ENCODE measurements at regions not wholly inside any gene's neighbourhood (a gene's known extent, or its start where the extent isn't known, plus 50 kb on each side); places are given as distances from the start of the nearest gene placed in this dataset.

GRCh38 chr14:54147282-54147681, 190.7 kb upstream of the BMP4 start:
- Histone ChIP-seq H3K4me1 (ENCODE audit: control insufficient read depth, insufficient read depth, low read length, poor library complexity, severe bottlenecking) (no peaks in the 10 kb centered on the region), H3K9me3 (ENCODE audit: control insufficient read depth in 2 of 2, low read length in 2 of 2) (no peaks in the 10 kb centered on the region), H3K27ac (ENCODE audit: insufficient read depth, low read length, poor library complexity, severe bottlenecking) (no peak overlapping the region), H3K4me3 (ENCODE audit: low read depth, low read length) (no peak overlapping the region), H3K27me3 (ENCODE audit: control insufficient read depth, insufficient read depth, low read length) (peaks cover 4% of the 10 kb centered on the region), H3K36me3 (ENCODE audit: control insufficient read depth, insufficient read depth, low read length) (no peaks in the 10 kb centered on the region)
- Mint-ChIP-seq H3K27ac (no peak overlapping the region), H3K27me3 (peaks cover 16% of the 10 kb centered on the region), H3K36me3 (no peaks in the 10 kb centered on the region), H3K4me1 (no peaks in the 10 kb centered on the region), H3K4me3 (no peak overlapping the region), H3K9me3 (peaks cover 2 to 26% (median 7%) of the 10 kb centered on the region in 7 donors)
- DNase-seq: no peak
- ATAC-seq (ENCODE audit: low read depth in 2 of 2): no peak

GRCh38 chr14:54147758-54148157, 191.1 kb upstream of the BMP4 start:
- no peak for ATAC-seq (ENCODE audit: low read depth in 2 of 2)

GRCh38 chr14:54148251-54148650, 191.6 kb upstream of the BMP4 start:
- no peaks in the 10 kb centered on the region for H3K4me1 ChIP-seq (ENCODE audit: control insufficient read depth, insufficient read depth, low read length, poor library complexity, severe bottlenecking)
- peaks cover 4% of the 10 kb centered on the region for H3K27me3 ChIP-seq (ENCODE audit: control insufficient read depth, insufficient read depth, low read length)
- no peak overlapping the region for H3K27ac Mint-ChIP-seq
- H3K4me1 Mint-ChIP-seq: no peaks in the 10 kb centered on the region
- H3K27me3 Mint-ChIP-seq: peaks cover 13% of the 10 kb centered on the region
- H3K36me3 Mint-ChIP-seq: no peaks in the 10 kb centered on the region
- H3K4me3 Mint-ChIP-seq: no peak overlapping the region
- ATAC-seq (ENCODE audit: low read depth in 2 of 2) (no peak), DNase-seq (no peak)
- no peaks in the 10 kb centered on the region for H3K36me3 ChIP-seq (ENCODE audit: control insufficient read depth, insufficient read depth, low read length)
- H3K9me3 Mint-ChIP-seq: peaks cover 2 to 26% (median 7%) of the 10 kb centered on the region in 7 donors
- H3K9me3 ChIP-seq (ENCODE audit: control insufficient read depth in 2 of 2, low read length in 2 of 2): no peaks in the 10 kb centered on the region
- no peak overlapping the region for H3K4me3 ChIP-seq (ENCODE audit: low read depth, low read length)
- H3K27ac ChIP-seq (ENCODE audit: insufficient read depth, low read length, poor library complexity, severe bottlenecking): no peak overlapping the region

More at GRCh38 chr14:54147758-54148157, 191.1 kb upstream of the BMP4 start:
- H3K27me3 Mint-ChIP-seq: peaks cover 14% of the 10 kb centered on the region
- no peaks in the 10 kb centered on the region for H3K4me1 Mint-ChIP-seq
- no peak overlapping the region for H3K4me3 Mint-ChIP-seq
- H3K36me3 Mint-ChIP-seq: no peaks in the 10 kb centered on the region
- Histone ChIP-seq H3K4me1 (ENCODE audit: control insufficient read depth, insufficient read depth, low read length, poor library complexity, severe bottlenecking) (no peaks in the 10 kb centered on the region), H3K9me3 (ENCODE audit: control insufficient read depth in 2 of 2, low read length in 2 of 2) (no peaks in the 10 kb centered on the region), H3K27ac (ENCODE audit: insufficient read depth, low read length, poor library complexity, severe bottlenecking) (no peak overlapping the region), H3K36me3 (ENCODE audit: control insufficient read depth, insufficient read depth, low read length) (no peaks in the 10 kb centered on the region), H3K4me3 (ENCODE audit: low read depth, low read length) (no peak overlapping the region), H3K27me3 (ENCODE audit: control insufficient read depth, insufficient read depth, low read length) (peaks cover 4% of the 10 kb centered on the region)
- DNase-seq: no peak
- no peak overlapping the region for H3K27ac Mint-ChIP-seq
- peaks cover 2 to 26% (median 7%) of the 10 kb centered on the region in 7 donors for H3K9me3 Mint-ChIP-seq

GRCh38 chr14:54152351-54152750, 195.7 kb upstream of the BMP4 start:
- Mint-ChIP-seq H3K4me3 (no peak overlapping the region), H3K4me1 (no peaks in the 10 kb centered on the region)

GRCh38 chr14:54166049-54166950, 209.7 kb upstream of the BMP4 start:
- H3K36me3 ChIP-seq (ENCODE audit: control insufficient read depth, insufficient read depth, low read length): no peaks in the 10 kb centered on the region
- no peaks in the 10 kb centered on the region for H3K9me3 ChIP-seq (ENCODE audit: control insufficient read depth in 2 of 2, low read length in 2 of 2)
- Mint-ChIP-seq H3K27me3 (peaks cover 26% of the 10 kb centered on the region), H3K27ac (no peak overlapping the region), H3K9me3 (peaks cover 0 to 7% (median 0%) of the 10 kb centered on the region in 7 donors), H3K4me1 (no peaks in the 10 kb centered on the region), H3K36me3 (no peaks in the 10 kb centered on the region), H3K4me3 (no peak overlapping the region)
- no peak overlapping the region for H3K4me3 ChIP-seq (ENCODE audit: low read depth, low read length)
- H3K27me3 ChIP-seq (ENCODE audit: control insufficient read depth, insufficient read depth, low read length): peaks cover 11% of the 10 kb centered on the region
- ATAC-seq (ENCODE audit: low read depth in 2 of 2): no peak
- DNase-seq: no peak
- no peaks in the 10 kb centered on the region for H3K4me1 ChIP-seq (ENCODE audit: control insufficient read depth, insufficient read depth, low read length, poor library complexity, severe bottlenecking)
- no peak overlapping the region for H3K27ac ChIP-seq (ENCODE audit: insufficient read depth, low read length, poor library complexity, severe bottlenecking)

More at GRCh38 chr14:54152351-54152750, 195.7 kb upstream of the BMP4 start:
- H3K4me3 ChIP-seq (ENCODE audit: low read depth, low read length): no peak overlapping the region
- no peaks in the 10 kb centered on the region for H3K4me1 ChIP-seq (ENCODE audit: control insufficient read depth, insufficient read depth, low read length, poor library complexity, severe bottlenecking)
- Mint-ChIP-seq H3K9me3 (peaks cover 2 to 23% (median 7%) of the 10 kb centered on the region in 7 donors), H3K27ac (no peak overlapping the region), H3K27me3 (peaks cover 5% of the 10 kb centered on the region), H3K36me3 (no peaks in the 10 kb centered on the region)
- H3K9me3 ChIP-seq (ENCODE audit: control insufficient read depth in 2 of 2, low read length in 2 of 2): no peaks in the 10 kb centered on the region
- ATAC-seq (ENCODE audit: low read depth in 2 of 2): no peak
- no peak overlapping the region for H3K27ac ChIP-seq (ENCODE audit: insufficient read depth, low read length, poor library complexity, severe bottlenecking)
- no peaks in the 10 kb centered on the region for H3K36me3 ChIP-seq (ENCODE audit: control insufficient read depth, insufficient read depth, low read length)
- no peak for DNase-seq
- no peaks in the 10 kb centered on the region for H3K27me3 ChIP-seq (ENCODE audit: control insufficient read depth, insufficient read depth, low read length)

- H3K27me3 Mint-ChIP-seq: peaks cover 35% of the 10 kb centered on the region
- no peaks in the 10 kb centered on the region for H3K4me1 Mint-ChIP-seq
- ATAC-seq (ENCODE audit: low read depth in 2 of 2): no peak
Measured at GRCh38 chr14:54168489-54168888, 211.9 kb upstream of the BMP4 start.

GRCh38 chr14:54169254-54169924, 212.8 kb upstream of the BMP4 start:
- Histone ChIP-seq H3K4me3 (ENCODE audit: low read depth, low read length) (no peak overlapping the region), H3K36me3 (ENCODE audit: control insufficient read depth, insufficient read depth, low read length) (no peaks in the 10 kb centered on the region), H3K4me1 (ENCODE audit: control insufficient read depth, insufficient read depth, low read length, poor library complexity, severe bottlenecking) (no peaks in the 10 kb centered on the region), H3K9me3 (ENCODE audit: control insufficient read depth in 2 of 2, low read length in 2 of 2) (no peaks in the 10 kb centered on the region), H3K27me3 (ENCODE audit: control insufficient read depth, insufficient read depth, low read length) (peaks cover 7% of the 10 kb centered on the region), H3K27ac (ENCODE audit: insufficient read depth, low read length, poor library complexity, severe bottlenecking) (no peak overlapping the region)
- Mint-ChIP-seq H3K27me3 (peaks cover 26% of the 10 kb centered on the region), H3K4me3 (no peak overlapping the region), H3K4me1 (no peaks in the 10 kb centered on the region), H3K9me3 (peaks cover 0 to 6% (median 0%) of the 10 kb centered on the region in 7 donors), H3K36me3 (no peaks in the 10 kb centered on the region), H3K27ac (no peak overlapping the region)
- ATAC-seq (ENCODE audit: low read depth in 2 of 2) (no peak), DNase-seq (peak in 1 of 3 donors; percentile 23)

More at GRCh38 chr14:54168489-54168888, 211.9 kb upstream of the BMP4 start:
- peaks cover 0 to 6% (median 0%) of the 10 kb centered on the region in 7 donors for H3K9me3 Mint-ChIP-seq
- Histone ChIP-seq H3K27me3 (ENCODE audit: control insufficient read depth, insufficient read depth, low read length) (peaks cover 9% of the 10 kb centered on the region), H3K27ac (ENCODE audit: insufficient read depth, low read length, poor library complexity, severe bottlenecking) (no peak overlapping the region), H3K4me3 (ENCODE audit: low read depth, low read length) (no peak overlapping the region), H3K4me1 (ENCODE audit: control insufficient read depth, insufficient read depth, low read length, poor library complexity, severe bottlenecking) (no peaks in the 10 kb centered on the region), H3K9me3 (ENCODE audit: control insufficient read depth in 2 of 2, low read length in 2 of 2) (no peaks in the 10 kb centered on the region), H3K36me3 (ENCODE audit: control insufficient read depth, insufficient read depth, low read length) (no peaks in the 10 kb centered on the region)
- no peak overlapping the region for H3K4me3 Mint-ChIP-seq
- H3K27ac Mint-ChIP-seq: no peak overlapping the region
- DNase-seq: no peak
- no peaks in the 10 kb centered on the region for H3K36me3 Mint-ChIP-seq
